Testis (tissue), 2 donors: ENCODE measurements at regions not wholly inside any gene's neighbourhood (a gene's known extent, or its start where the extent isn't known, plus 50 kb on each side); places are given as distances from the start of the nearest gene placed in this dataset.

ENCODE experiments used
- DNase-seq: peaks from one replicate; pipeline ENCODE4 v3.0.0-alpha.2; 2019
- H3K27ac ChIP-seq, 2 donors: fragments of 200-600 bp; sonication (generic); one replicate each; pipeline ENCODE4 v1.5.1; 2019
- H3K27me3 ChIP-seq: fragments of 200-600 bp; sonication (generic); one replicate; pipeline ENCODE4 v1.5.1; 2019
- H3K36me3 ChIP-seq: fragments of 200-600 bp; sonication (generic); one replicate; pipeline ENCODE4 v1.5.1; 2017; ENCODE audit warnings: low read depth; ENCODE audit errors: missing control alignments
- H3K4me1 ChIP-seq: fragments of 200-600 bp; sonication (generic); one replicate; pipeline ENCODE4 v1.5.1; 2019
- H3K4me3 ChIP-seq, 2 donors: fragments of 200-600 bp; sonication (generic); one replicate each; pipeline ENCODE4 v1.5.1; 2017 to 2019
- H3K9me3 ChIP-seq: fragments of 200-600 bp; sonication (generic); one replicate; pipeline ENCODE4 v1.5.1; 2017
- CTCF ChIP-seq, 3 experiments: fragments of 450-650 bp in 2 of 3; fragments of 200-600 bp in 1 of 3; sonication (generic) in 1 of 3; IDR thresholded peaks; one replicate each; pipeline ENCODE4 v1.5.1; 2016 to 2019; ENCODE audit warnings: antibody characterized with exemption in 3 of 3, mild to moderate bottlenecking in 2 of 3, moderate library complexity in 1 of 3
- POLR2A ChIP-seq: fragments of 450-650 bp; IDR thresholded peaks from one replicate; pipeline ENCODE4 v1.6.1; 2017; ENCODE audit warnings: antibody characterized with exemption, mild to moderate bottlenecking, moderate library complexity
- WGBS, 2 donors: methylation state at CpG; one replicate each; pipeline ENCODE4 v1.1.5; 2018; 5-methylcytosine and 5-hydroxymethylcytosine counted together
- intact Hi-C: fragments of 100-400 bp; cut with DNase I; formaldehyde crosslinking; loops from one replicate; pipeline ENCODE4 v1.15.1; 2023; ENCODE audit warnings: low total_unique reads

DNA sequence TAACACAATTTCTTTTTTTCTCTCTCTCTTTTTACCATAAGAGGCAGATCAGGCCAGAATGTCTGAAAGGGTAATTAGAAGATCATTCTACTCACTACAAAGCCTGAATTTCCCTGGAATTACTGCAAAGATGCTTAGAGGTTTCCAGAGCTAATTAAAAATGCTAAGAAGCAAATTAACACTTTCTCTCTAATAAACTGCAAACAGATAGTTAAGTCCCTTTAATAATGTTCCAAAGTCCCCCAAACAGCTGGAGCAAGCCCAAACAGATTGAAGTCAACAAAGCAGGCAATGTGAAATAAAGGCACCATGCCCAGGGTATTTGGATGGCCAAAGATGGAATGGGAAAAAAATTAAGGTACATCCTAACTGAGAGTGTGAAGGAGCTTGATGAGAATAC is 208.8 kb upstream of the LRFN5 start:
- H3K4me1 ChIP-seq: no peaks in the 10 kb centered on the region
- no peaks in the 10 kb centered on the region for H3K36me3 ChIP-seq
- no peak for TF ChIP-seq POLR2A
- no peak for TF ChIP-seq CTCF (IDR thresholded peaks at IDR 0.05)
- no peak for DNase-seq
- no peak overlapping the region for H3K4me3 ChIP-seq
- intact Hi-C loops: no loop called here
- no peak overlapping the region for H3K27ac ChIP-seq
- no peaks in the 10 kb centered on the region for H3K9me3 ChIP-seq
- H3K27me3 ChIP-seq: no peaks in the 10 kb centered on the region

DNA sequence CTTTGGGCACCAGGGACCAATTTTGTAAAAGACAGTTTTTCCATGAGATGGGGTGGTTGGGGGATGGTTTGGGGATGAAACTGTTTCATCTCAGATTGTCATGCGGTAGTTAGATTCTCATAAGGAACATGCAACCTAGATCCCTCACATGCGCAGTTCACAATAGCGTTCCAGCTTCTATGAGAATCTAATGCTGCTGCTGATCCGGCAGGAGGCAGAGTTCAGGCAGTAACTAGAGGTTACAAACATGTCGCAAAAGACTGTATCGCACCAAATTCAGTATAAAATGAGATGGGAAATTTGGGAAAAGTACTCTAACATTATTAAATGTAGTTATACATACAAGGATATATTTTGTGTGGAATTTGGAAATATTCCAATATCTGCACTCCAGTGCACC is 213.2 kb upstream of the LRFN5 start:
- Histone ChIP-seq H3K27me3 (no peaks in the 10 kb centered on the region), H3K27ac (no peak overlapping the region), H3K4me3 (no peak overlapping the region), H3K36me3 (no peaks in the 10 kb centered on the region), H3K9me3 (no peaks in the 10 kb centered on the region), H3K4me1 (no peaks in the 10 kb centered on the region)
- no peak for DNase-seq
- intact Hi-C loops: no loop called here
- TF ChIP-seq POLR2A: no peak
- TF ChIP-seq CTCF (IDR thresholded peaks at IDR 0.05): no peak
- WGBS, 2 donors: 79% methylated on average over 6 of the region's 6 CpGs

DNA sequence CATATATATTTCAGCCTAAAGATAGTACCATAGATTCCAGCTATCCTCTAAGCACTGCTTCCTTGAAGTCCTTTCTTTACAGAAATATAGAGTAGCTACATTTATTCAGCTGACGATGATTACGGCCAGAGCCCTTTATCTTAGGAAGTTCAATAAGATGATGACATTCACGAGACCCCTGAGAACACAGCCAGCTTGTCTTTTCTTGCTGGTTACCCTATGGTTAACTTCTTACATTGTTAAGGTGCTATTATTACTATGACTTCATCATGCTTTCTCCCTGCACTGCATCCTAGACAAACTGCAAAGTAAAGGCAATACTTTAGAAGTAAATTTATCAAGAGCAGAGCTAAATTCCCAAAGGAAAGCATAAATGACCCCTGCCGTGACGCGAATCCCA is 214.4 kb upstream of the LRFN5 start:
- no peak for DNase-seq
- Histone ChIP-seq H3K4me1 (no peaks in the 10 kb centered on the region), H3K27ac (no peak overlapping the region), H3K4me3 (no peak overlapping the region), H3K9me3 (no peaks in the 10 kb centered on the region), H3K27me3 (no peaks in the 10 kb centered on the region), H3K36me3 (no peaks in the 10 kb centered on the region)
- intact Hi-C loops: no loop called here
- TF ChIP-seq CTCF (IDR thresholded peaks at IDR 0.05) (no peak), POLR2A (no peak)
- WGBS, 2 donors: 91 to 94% methylated on average over 6 of the region's 6 CpGs

GRCh38 chr14:41389355-41389754 is 217.3 kb upstream of the LRFN5 start:
- Histone ChIP-seq H3K27me3 (no peaks in the 10 kb centered on the region), H3K9me3 (no peaks in the 10 kb centered on the region), H3K4me3 (no peak overlapping the region), H3K36me3 (no peaks in the 10 kb centered on the region), H3K4me1 (no peaks in the 10 kb centered on the region), H3K27ac (no peak overlapping the region)
- WGBS, 2 donors: 90 to 92% methylated on average over 1 of the region's 1 CpG
- TF ChIP-seq POLR2A (no peak), CTCF (IDR thresholded peaks at IDR 0.05) (no peak)
- no peak for DNase-seq
- intact Hi-C loops: no loop called here

DNA sequence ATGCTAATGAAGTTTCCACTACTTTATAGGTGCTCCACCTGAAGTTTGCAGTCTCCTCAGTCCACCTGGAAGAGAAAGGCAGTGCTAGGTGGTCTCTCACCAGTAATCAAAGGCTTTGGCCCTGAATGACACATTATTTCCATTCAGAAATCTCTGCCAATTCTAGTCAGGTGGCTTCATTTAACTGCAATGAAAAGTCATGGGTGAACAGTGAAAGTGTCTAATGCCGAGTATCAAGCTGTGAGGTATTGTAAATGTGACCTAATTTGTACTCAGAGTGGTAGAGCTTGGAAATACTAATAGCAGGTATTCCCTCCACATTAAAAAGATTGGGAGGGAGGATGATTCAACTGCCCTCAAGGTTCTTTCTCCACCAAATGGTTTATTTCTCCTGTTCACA is 220.9 kb upstream of the LRFN5 start:
- DNase-seq: no peak
- Histone ChIP-seq H3K4me3 (no peak overlapping the region), H3K27me3 (no peaks in the 10 kb centered on the region), H3K27ac (no peak overlapping the region), H3K36me3 (no peaks in the 10 kb centered on the region), H3K9me3 (no peaks in the 10 kb centered on the region), H3K4me1 (no peaks in the 10 kb centered on the region)
- intact Hi-C loops: no loop called here
- TF ChIP-seq POLR2A (no peak), CTCF (IDR thresholded peaks at IDR 0.05) (no peak)
- WGBS, 2 donors: 81 to 87% methylated on average over 1 of the region's 1 CpG
